ENCODE measurements at regions not wholly inside any gene's neighbourhood (a gene's known extent, or its start where the extent isn't known, plus 50 kb on each side); places are given as distances from the start of the nearest gene placed in this dataset.

- no peak for DNase-seq (ENCODE audit: low read depth)
- no peak for TF ChIP-seq CTCF (IDR thresholded peaks at IDR 0.05; ENCODE audit: low read depth, low read length, missing control alignments)
- H3K4me3 ChIP-seq (ENCODE audit: low read depth, low read length), result no peak overlapping the region
Measured at GRCh38 chr14:104361101-104361591, 218.4 kb upstream of the C14orf180 start.

GRCh38 chr14:104361921-104362681, 217.5 kb upstream of the C14orf180 start:
- DNase-seq (ENCODE audit: low read depth), result no peak
- H3K4me3 ChIP-seq (ENCODE audit: low read depth, low read length), result no peak overlapping the region
- TF ChIP-seq CTCF (IDR thresholded peaks at IDR 0.05; ENCODE audit: low read depth, low read length, missing control alignments), result no peak

GRCh38 chr14:104362761-104363605, 216.6 kb upstream of the C14orf180 start:
- H3K4me3 ChIP-seq (ENCODE audit: low read depth, low read length), result no peak overlapping the region
- DNase-seq (ENCODE audit: low read depth), result no peak
- TF ChIP-seq CTCF (IDR thresholded peaks at IDR 0.05; ENCODE audit: low read depth, low read length, missing control alignments), result no peak

GRCh38 chr14:104363891-104364760, 215.4 kb upstream of the C14orf180 start:
- no peak overlapping the region for H3K4me3 ChIP-seq (ENCODE audit: low read depth, low read length)
- TF ChIP-seq CTCF (IDR thresholded peaks at IDR 0.05; ENCODE audit: low read depth, low read length, missing control alignments), result no peak
- no peak for DNase-seq (ENCODE audit: low read depth)

- DNase-seq (ENCODE audit: low read depth), result no peak
- TF ChIP-seq CTCF (IDR thresholded peaks at IDR 0.05; ENCODE audit: low read depth, low read length, missing control alignments), result no peak
- no peak overlapping the region for H3K4me3 ChIP-seq (ENCODE audit: low read depth, low read length)
Measured at GRCh38 chr14:104364830-104365229, 214.7 kb upstream of the C14orf180 start.

Data from GM12864 (cell line).